HG02885 (cell line): ENCODE measurements at regions not wholly inside any gene's neighbourhood (a gene's known extent, or its start where the extent isn't known, plus 50 kb on each side); places are given as distances from the start of the nearest gene placed in this dataset.

ENCODE experiments used
- ATAC-seq: cut with Tn5 transposase; IDR thresholded peaks from one replicate; pipeline ENCODE4 v1.9.1; 2021; ENCODE audit warnings: mild to moderate bottlenecking; ENCODE audit not compliant: unreplicated experiment, poor library complexity

- no peak for ATAC-seq
These were observed 60.9 kb upstream of the CHRM2 start for GRCh38 chr7:136807598-136807997.

GRCh38 chr7:136803028-136803427 lies 65.4 kb upstream of the CHRM2 start:
- no peak for ATAC-seq

DNA sequence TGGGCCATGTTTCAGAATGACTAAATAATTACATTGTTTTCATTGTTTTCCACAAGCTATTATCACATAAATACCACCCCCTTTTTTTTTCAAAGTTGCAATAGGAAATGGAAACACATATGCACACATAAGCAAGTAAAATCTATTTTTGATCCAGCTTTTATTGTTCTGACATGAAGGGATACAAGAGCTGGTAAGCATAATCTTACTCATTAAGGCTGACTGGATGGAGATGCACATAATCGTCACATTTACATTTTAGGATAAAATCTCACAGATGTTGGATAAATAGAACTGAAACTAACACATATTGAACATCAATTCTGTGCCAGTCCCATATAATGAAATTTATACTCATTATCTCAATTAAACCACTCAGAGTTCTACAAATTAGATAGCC lies 84.5 kb upstream of the CHRM2 start:
- no peak for ATAC-seq

GRCh38 chr7:136741941-136742340 lies 126.5 kb upstream of the CHRM2 start:
- no peak for ATAC-seq

DNA sequence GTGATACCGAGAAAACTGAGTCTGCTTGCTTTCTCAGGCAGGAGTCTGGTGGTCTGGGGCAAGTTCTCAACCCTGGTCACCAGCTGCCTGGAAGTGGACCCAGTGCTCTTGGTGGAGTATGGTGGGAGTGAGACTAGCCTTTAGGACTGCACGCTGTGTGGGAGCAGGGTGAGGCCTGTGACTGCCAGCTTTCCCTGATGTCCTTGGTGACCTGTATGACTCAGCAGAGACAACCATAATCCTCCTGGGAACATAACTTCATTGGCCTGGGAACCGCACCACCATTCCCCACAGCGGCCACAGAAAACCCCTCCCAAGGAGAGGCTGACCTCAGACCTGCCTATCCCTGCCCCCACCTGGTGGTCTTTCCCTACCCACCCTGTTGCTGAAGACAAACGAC lies 139.5 kb upstream of the CHRM2 start:
- no peak for ATAC-seq

DNA sequence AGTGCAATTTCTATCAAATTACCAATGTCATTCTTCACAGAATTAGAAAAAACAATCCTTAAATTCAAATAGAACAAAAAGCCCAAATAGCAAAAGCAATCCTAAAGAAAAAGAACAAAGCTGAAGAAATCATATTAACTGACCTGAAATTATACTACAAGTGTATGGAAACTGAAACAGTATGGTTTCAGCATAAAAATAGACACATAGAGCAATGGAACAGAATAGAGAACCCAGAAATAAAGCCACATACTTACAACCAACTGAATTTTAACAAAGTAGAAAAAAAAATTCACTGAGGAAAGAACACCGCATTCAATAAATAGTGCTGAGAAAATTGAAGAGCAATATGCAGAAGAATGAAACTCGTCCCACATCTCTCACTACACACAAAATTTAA lies 142.0 kb upstream of the CHRM2 start:
- ATAC-seq, result no peak

- ATAC-seq, result no peak
These were observed 150.4 kb upstream of the CHRM2 start for GRCh38 chr7:136717910-136718557.

DNA sequence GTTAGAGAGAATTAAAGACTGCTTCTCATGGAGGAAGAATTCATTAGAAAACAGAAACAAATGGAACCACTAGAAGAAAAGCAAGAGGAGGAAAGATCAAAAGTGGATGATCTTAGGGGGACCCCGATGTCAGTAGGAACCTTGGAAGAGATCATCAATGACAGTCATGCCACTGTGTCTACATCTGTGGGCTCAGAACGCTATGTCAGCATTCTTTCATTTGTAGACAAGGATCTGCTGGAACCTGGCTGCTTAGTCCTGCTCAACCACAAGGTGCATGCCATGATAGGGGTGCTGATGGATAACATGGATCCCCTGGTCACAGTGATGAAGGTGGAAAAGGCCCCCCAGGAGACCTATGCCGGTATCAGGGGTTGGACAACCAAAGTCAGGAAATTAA lies 154.4 kb upstream of the CHRM2 start:
- no peak for ATAC-seq

GRCh38 chr7:136710751-136711150 lies 157.7 kb upstream of the CHRM2 start:
- no peak for ATAC-seq

DNA sequence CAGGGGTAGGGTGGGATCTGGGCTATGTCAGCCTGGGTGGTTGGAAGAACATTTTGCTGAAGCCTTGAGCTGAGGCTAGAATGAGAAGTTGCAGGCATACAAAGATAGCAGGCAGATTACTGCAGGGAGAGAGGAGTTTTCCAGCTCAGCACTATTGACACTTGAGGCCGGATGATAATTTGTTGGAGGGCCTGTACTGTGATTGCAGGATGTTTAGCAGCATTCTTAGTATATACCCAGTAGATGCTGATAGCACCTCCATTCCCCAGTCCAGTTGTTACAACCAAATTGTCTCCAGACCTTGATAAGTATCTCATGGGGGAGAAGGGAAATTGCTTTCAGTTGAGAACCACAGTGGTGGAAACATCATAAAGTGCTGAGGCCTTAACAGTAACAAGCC lies 158.6 kb upstream of the CHRM2 start:
- ATAC-seq, result no peak

DNA sequence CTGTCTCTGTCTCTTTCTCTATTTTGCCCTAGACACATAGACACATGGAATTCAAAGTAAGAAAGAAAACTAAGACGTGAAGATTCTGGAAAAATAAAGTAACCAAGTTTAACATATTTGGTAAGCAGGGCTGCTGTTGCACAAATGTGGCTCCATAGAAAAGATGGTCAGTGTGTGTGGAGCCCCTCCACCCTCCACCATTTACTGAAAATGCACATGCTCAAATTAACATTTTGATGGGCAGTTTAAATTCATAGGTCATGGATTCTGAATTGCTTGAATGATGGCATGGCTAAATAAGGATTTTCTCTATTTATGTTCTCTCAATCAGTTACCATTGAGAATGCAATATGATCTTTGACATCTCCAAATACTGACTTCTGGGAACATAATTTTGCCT lies 165.5 kb upstream of the CHRM2 start:
- ATAC-seq, result no peak

- no peak for ATAC-seq
These were observed 169.5 kb upstream of the CHRM2 start for GRCh38 chr7:136698977-136699376.

GRCh38 chr7:136698231-136698630 lies 170.2 kb upstream of the CHRM2 start:
- ATAC-seq, result no peak

DNA sequence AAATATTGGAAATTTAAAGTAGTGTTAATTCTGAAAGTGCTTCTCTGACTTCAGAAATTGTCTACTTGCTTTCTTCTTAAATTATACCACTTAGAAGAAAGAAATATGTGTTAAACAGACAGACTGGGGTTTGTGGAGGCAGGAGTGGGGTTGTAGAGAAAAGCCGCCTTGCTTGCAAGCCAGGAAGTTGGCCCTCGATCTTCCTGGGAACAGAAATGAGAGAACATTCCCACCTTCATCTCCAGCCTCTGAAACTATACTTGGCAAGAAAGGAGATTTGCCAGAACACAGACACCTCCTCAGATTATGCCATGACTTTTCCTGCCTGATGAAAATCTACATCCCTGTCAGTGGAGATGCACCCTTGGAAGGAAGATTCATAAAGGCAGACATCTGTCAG lies 171.2 kb upstream of the CHRM2 start:
- ATAC-seq, result no peak

DNA sequence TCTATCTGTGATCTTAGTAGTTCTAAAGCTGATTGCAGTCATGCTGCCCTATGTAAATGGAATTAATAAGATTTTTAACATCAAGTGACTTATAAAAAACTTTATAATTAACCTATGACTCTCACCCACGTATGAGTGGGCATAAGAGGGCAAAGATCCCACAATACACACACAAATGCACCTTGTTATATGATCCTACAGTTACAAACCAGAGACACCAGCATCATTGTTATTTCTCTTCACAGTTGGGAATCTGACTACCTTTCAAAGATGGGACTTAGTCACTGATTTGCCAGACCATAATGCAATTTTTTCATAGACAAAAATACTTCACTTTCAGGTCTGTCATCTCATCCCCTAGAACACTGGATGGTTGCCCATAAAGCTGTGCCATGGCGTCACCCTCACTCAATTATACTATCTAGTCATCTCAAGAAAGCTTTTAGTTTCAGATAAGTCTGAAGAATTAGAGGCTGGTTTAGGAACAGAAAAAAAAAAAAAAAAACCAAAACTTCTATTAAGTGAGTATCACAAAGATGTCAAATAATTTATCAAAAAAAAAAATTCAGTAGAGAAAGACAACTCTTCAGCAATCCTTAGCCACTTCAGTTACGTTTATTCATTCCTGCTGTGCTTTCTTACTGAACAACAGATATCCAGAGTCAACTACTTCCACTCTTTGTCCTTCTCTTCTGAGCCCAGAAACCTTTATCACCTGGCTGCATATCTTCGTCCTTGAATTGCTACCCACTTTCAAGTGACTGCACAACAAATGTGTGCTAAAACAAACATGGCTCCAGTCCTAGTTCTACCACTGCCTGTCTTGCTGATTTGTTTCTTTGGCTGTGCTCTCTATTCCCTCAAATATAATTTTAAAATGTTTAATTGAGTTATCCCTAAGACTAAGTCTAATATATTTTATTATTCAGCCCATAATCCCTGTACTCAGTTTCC lies 175.0 kb upstream of the CHRM2 start:
- no peak for ATAC-seq

DNA sequence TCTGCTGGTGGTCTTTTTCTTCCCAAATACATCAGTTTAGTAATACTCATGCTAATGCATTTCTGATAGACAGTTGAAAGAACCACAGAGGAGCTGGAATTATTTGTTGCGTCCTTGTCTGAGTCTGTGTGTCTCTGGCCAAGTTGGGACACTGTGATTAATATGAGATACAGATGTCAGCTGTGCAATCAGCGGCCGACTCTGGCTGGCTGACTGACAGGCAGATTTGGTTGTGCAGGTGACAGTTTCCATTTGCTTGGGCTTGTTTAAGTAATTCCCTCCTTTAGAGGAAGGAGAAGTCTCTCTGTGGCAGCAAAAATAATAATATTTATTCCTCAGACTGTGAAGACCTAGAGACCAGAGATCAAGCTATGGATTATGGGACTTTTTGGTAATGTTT lies 176.2 kb upstream of the CHRM2 start:
- no peak for ATAC-seq

GRCh38 chr7:136688601-136689000 lies 179.9 kb upstream of the CHRM2 start:
- no peak for ATAC-seq

- ATAC-seq, result no peak
These were observed 180.6 kb upstream of the CHRM2 start for GRCh38 chr7:136687693-136688322.

GRCh38 chr7:136685501-136686173 lies 182.8 kb upstream of the CHRM2 start:
- ATAC-seq, result no peak

DNA sequence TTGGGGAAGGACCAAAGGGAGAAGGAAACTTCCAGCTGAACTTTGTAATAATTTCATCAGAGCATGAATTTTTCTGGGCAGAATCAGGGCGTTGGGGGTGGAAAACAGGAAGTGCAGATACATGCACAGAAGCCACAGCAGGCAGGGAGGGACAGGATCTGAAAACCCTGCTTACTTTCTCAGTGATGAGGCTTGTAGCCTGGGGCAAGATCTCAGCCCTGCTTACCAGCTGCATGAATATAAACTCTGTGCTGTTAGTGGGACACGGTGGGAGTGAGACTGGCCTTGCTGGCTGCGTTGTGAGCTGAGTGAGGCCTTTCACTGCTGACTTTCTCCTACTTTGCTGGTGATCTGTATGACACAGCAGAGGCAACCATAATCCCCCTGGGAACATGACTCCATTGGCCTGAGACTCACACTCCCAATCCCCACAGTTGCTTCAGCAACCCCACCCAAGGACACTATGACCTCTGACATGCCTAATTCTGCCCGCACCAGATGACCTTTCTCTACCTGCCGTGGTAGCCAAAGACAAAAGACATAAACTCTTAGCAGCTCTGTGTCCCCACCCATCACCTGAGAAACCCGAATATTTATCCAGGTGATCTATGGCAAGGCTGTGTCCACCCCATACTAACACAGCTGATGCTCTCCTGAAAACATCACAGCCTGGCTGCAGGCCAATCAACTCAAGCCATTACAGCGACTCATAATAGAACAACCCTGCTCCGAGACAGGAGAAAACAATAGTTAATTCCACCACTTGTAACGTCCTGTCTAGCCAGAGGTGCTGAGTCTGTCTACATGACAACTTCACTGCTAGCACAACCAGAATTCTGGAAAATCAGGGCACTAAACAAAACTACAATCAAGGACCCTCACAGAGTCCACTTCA lies 190.7 kb upstream of the CHRM2 start:
- no peak for ATAC-seq
